Inflammatory macrophage treated with lipopolysaccharide for 4 hours (primary cell): ENCODE measurements at regions not wholly inside any gene's neighbourhood (a gene's known extent, or its start where the extent isn't known, plus 50 kb on each side); places are given as distances from the start of the nearest gene placed in this dataset.

Experiments used
- DNase-seq: peaks from one replicate; pipeline ENCODE4 v3.0.0-alpha.2; 2020

DNA sequence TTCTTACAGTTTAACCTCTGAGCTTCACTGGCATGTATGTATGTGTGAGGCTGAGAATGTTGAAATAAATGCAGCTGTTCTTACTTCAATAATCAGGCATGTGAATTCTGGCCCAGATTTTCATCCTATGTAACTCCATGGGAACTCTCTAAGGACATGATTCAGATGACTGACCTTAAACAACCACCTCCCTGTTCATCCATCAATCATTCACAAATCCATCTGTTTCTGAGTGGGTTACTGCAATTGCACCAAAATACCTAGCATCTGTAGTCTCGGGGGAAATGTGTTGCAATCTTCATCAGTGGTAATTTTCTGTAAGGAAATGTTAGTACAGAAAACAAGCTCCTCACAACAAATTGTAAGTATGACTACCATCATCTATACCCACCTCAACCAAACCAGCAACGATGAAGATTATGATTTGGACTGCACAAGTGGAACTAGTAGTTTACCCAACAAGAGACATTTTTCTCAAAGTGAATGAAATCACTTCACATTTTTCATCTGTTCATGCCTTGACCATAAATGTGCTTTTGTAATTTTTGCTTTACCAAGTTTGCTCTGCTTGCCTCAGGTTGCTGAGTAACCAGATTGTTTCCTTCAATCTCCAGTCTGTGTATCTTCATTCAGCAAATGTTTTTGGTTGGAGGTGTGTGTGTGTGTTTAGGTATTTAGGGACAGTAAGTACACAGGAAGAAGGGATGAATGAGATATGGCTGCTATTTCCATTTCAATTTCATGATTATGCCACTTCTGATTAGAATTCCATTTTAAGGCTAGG, 65.7 kb upstream of the FZD8 start:
- no peak for DNase-seq

GRCh38 chr10:35706959-35707358, 64.9 kb upstream of the FZD8 start:
- DNase-seq, result no peak

- no peak for DNase-seq
Observed at GRCh38 chr10:35705671-35706070, 63.6 kb upstream of the FZD8 start.

GRCh38 chr10:35705051-35705450, 63.0 kb upstream of the FZD8 start:
- no peak for DNase-seq

- no peak for DNase-seq
Observed at GRCh38 chr10:35704401-35704800, 62.3 kb upstream of the FZD8 start.

DNA sequence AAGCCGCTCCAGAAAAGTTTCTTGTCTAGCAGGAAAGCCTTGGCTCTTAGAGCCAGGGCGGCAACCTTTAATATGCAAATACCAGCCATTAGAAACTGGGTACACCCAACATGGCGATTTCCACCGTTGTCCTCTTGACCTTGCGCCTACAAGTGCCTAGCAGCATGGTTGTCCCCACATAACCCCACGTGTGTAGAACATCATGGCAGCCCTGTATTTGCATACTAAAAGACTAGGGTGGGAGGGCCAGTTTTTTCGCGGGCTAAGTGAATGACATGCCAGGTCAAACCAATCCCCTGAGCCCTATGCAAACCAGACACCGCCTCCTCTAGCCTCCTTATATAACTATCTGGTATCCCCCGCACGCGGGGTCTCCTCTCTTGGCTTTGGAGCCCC, 58.4 kb upstream of the FZD8 start:
- no peak for DNase-seq

DNA sequence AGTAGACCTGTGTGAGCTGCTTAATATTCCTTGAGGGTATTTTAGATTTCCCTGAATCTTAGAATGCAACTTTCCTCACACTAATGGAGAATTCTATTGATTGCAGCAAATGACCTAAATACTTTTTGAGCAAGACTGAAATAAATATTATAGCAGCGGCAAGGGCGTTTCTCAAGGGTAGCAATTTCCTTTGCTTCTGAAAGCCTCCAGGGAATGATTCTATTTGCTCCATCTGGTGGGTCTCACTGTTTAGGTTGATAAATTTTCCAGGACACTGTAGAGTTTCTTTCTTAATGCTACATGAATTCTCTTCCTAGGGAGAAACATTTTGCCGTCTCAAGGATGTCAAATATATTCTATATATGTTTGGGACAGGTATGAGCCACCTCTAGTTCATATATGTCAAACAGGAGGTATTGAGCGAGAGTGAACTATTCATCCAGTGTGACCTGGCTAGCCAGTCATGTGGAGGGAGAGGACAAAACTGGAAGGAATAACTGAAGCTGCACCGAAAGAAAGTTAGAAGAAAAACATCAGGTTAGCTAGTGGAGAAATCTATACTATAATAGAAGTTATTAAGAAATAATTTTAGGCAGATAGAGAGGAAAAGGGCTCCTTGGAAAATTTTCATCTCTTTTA, 57.9 kb upstream of the FZD8 start:
- no peak for DNase-seq

DNA sequence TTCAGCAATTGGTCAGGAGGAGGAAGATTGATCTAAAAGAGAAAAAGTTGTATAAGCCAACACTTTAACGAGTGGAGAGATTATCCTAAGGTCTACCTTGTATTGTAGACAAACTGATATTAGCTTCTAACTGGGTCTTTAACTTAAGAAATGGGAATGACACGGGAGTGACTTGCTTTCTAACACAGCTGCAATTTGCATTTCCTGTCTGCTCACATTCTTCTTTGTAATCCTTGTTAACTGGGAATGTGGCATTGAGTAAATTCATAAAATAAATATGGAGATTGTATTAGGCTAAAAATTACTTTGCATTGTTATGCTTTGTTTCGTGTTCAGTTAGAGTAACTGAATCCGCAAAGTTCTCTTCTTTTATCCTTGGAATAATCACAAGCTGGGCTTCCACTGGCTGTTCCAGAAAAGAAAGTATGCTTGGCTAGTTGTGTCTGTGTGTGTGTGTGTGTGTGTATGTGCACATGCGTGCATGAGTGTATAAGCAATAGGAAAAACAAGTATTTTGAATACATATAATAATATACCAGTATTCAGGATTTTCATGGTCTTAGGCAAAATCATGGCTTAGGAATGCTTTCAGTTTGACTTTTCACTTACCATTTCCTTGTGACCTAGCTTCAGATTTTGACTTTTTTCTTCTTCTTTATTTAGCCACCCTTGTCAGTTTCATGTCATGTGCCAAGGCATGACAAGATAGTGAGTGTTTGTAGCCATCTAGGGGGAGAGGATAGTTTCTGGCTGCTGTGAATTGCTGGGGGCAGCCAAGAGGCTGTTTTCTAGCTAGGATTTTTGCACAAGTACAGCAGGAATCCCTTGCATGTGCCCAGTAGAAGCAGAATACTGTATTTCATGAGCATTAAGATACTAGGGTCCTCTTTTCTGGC, 54.5 kb upstream of the FZD8 start:
- no peak for DNase-seq

- no peak for DNase-seq
Observed at GRCh38 chr10:35693800-35694199, 51.7 kb upstream of the FZD8 start.
